ENCODE measurements at regions not wholly inside any gene's neighbourhood (a gene's known extent, or its start where the extent isn't known, plus 50 kb on each side); places are given as distances from the start of the nearest gene placed in this dataset.

GRCh38 chr22:47294222-47294532 is 531.7 kb downstream of the TBC1D22A start:
- no peaks in the 10 kb centered on the region for H3K36me3 Mint-ChIP-seq
- POLR2A ChIA-PET: no interaction called here
- ATAC-seq: no peak
- H3K4me1 Mint-ChIP-seq: peaks cover 0 to 2% (median 0%) of the 10 kb centered on the region in 4 donors
- peaks cover 0 to 2% (median 0%) of the 10 kb centered on the region in 9 donors for H3K9me3 Mint-ChIP-seq
- H3K27me3 Mint-ChIP-seq: peaks cover 0 to 39% (median 12%) of the 10 kb centered on the region in 5 donors
- no peak overlapping the region for H3K4me3 Mint-ChIP-seq
- no peak overlapping the region for H3K27ac Mint-ChIP-seq
- DNase-seq: peak in 1 of 10 donors; percentile 10

DNA sequence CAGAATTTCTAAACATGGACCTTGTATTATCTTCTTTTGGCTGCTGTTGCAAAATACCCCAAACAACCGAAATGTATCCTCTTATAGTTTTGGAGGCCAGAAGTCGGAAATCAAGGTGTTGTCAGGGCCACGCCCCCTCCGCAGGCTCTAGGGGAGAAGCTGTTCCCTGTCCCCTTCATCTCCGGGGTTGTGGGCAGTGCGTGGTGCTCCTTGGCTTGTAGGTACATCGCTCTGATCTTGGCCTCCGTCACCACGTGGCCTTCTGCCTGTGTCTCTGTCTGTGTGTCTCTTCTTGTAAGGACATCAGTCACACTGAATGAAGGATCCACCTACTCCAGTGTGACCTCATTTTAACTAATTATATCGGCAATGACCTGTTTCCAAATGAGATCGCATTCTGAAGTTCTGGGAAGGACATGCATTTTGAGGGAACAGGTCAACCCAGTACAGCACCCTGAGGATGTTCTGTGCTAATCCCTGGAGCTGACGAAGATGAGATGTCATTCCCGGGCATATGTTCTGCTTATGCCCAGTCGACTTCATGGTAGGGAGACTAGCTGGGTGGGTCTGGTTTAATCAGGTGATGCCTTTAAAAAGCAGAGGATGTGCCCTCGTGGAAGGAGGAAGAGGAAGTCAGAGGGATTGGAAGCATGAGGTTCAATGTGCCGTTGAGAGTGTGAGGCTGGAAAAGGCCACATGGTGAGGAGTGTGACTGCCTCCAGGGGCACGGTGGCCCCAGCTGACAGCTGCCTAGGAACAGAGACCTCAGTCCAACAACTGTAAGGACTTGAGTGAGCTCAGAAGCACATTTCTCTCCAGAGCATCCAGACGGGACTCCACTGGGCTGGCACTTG is 531.1 kb downstream of the TBC1D22A start:
- peaks cover 0 to 2% (median 0%) of the 10 kb centered on the region in 9 donors for H3K9me3 Mint-ChIP-seq
- H3K36me3 Mint-ChIP-seq: no peaks in the 10 kb centered on the region
- H3K27me3 Mint-ChIP-seq: peaks cover 0 to 45% (median 12%) of the 10 kb centered on the region in 5 donors
- POLR2A ChIA-PET: no interaction called here
- H3K4me1 Mint-ChIP-seq: peaks cover 0 to 2% (median 0%) of the 10 kb centered on the region in 4 donors
- H3K4me3 Mint-ChIP-seq: no peak overlapping the region
- DNase-seq (peak in 2 of 10 donors; percentile 10 to 55), ATAC-seq (no peak)
- no peak overlapping the region for H3K27ac Mint-ChIP-seq

GRCh38 chr22:47292546-47293320 is 530.3 kb downstream of the TBC1D22A start:
- peaks cover 0 to 2% (median 0%) of the 10 kb centered on the region in 4 donors for H3K4me1 Mint-ChIP-seq
- H3K27me3 Mint-ChIP-seq: peaks cover 4 to 46% (median 15%) of the 10 kb centered on the region in 5 donors
- peak overlapping the region in 1 of 10 donors; percentile 54 for H3K27ac Mint-ChIP-seq
- ATAC-seq: no peak
- no peak overlapping the region for H3K4me3 Mint-ChIP-seq
- POLR2A ChIA-PET: no interaction called here
- H3K9me3 Mint-ChIP-seq: peaks cover 0 to 2% (median 0%) of the 10 kb centered on the region in 9 donors
- DNase-seq: peak in 2 of 10 donors; percentile 10 to 42
- H3K36me3 Mint-ChIP-seq: no peaks in the 10 kb centered on the region

DNA sequence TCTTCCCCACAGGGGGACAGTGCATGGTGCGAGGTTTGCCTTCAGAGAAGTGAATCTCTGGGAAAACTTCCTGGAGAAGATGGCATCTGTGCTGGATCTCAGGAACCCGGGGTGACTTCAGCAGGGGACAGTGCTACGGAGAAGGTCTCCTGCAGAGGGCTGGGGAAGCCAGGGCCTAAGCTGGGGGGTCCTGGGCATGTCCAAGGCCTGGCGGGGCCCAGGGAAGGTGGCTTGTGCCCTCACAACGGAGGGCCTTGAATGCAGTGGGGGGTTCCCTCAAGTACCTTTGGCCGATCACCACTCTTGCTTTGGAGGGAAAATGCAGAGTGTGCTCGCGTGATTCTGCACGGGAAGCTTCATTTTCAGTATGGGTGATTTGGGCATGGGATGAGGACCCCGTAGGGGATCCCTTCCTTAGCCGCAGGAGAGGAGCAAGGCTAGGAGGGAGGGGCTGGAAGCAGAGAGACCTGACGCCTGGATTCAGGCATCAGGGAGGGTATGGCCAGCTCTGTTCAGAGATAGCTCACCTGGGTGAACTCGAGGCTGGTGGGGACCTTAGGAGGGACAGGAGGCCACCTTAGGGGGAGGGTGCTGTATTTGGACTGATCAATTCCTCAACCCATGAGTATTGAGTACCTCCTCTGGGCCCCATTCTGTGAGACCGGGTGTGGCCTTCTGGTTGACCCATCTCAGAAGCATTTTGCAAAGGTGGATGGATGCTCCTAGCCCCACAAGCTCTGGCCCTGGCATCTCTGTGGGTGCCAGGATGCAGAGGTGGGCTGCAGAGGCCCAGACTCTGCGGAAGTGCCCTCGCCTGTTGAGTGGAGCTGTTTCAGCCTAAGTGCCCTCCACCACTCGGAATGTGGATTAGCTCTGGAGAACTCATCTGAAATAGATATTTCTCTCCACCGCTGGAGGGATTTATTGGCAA is 529.4 kb downstream of the TBC1D22A start:
- Mint-ChIP-seq H3K27ac (peak overlapping the region in 1 of 10 donors; percentile 49), H3K4me3 (no peak overlapping the region), H3K4me1 (peaks cover 0 to 2% (median 0%) of the 10 kb centered on the region in 4 donors), H3K36me3 (no peaks in the 10 kb centered on the region), H3K9me3 (peaks cover 0 to 2% (median 0%) of the 10 kb centered on the region in 9 donors), H3K27me3 (peaks cover 4 to 45% (median 15%) of the 10 kb centered on the region in 5 donors)
- POLR2A ChIA-PET: no interaction called here
- DNase-seq (peak in 1 of 10 donors; percentile 32), ATAC-seq (no peak)

DNA sequence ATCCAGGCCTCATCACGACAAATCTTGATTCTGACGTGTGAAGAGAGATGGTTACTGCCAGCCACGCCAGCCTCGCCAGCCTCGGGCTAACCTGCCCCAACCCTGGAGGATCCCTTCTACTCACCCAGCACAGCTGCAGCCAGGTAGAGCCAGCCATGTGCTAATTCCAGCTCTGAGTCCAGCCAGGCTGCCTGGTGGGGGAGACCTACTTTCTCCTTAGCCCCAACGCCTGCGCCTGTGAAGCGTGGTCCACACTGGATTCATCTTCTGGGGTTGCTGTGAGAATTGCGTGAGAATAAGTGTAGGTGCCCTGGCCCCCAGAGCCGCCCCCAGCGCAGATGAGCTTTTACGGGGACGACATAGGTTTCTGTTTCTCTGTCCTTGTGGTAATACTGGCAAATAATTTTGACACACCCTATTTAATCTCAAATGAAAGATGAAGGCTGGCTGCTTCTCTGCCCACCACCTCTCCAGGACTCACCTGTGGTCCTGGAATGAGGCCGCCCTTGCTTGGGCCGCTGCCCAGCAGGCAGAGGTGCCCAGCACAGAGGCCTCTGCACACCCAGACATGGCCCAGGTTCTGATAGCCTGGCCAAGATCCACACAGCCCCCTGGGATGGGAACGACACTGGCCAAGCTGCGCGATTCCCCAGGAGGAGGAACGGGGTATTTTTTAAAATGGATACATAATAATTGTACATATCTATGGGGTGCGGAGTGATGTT is 528.4 kb downstream of the TBC1D22A start:
- H3K4me1 Mint-ChIP-seq: no peaks in the 10 kb centered on the region

DNA sequence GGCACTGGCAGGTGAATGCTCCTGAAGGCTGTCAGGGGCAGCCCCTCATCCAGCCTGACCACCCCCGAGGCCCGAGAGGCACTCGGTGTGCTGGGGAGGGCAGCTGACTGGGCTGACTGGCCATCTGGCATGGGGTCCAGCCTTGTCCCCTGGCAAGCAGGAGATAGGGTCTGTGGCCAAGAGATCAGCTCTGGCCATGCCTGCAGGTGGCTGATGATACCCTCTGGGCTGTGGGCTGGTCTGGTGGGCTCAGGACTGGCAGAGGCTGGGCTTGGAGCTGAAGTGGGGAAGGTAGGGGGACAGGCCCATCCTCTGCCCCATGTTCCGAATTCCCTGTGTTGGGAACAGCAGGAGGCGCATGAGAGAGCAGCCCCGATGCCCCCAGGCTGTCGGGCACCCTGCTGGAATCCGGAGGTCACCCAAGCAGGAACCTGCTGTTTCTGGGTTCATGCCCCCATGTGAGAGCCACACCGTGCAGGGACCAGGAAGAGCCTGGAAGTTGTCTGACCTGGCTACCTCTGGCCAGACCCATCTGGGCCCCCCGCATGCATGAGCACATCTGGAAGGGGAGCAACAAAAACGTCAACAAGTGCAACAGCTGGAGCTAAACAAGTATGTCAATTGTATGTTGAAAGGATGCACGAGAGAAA is 527.0 kb downstream of the TBC1D22A start:
- DNase-seq (peak in 1 of 10 donors; percentile 50), ATAC-seq (no peak)
- Mint-ChIP-seq H3K4me1 (no peaks in the 10 kb centered on the region), H3K27me3 (peaks cover 0 to 32% (median 13%) of the 10 kb centered on the region in 5 donors), H3K36me3 (no peaks in the 10 kb centered on the region), H3K9me3 (no peaks in the 10 kb centered on the region), H3K4me3 (no peak overlapping the region), H3K27ac (no peak overlapping the region)
- POLR2A ChIA-PET: no interaction called here

More for the DNA sequence above, 528.4 kb downstream of the TBC1D22A start:
- ATAC-seq (no peak), DNase-seq (peak in 1 of 10 donors; percentile 18)
- Mint-ChIP-seq H3K27ac (no peak overlapping the region), H3K36me3 (no peaks in the 10 kb centered on the region), H3K4me3 (no peak overlapping the region), H3K27me3 (peaks cover 0 to 35% (median 13%) of the 10 kb centered on the region in 5 donors), H3K9me3 (no peaks in the 10 kb centered on the region)
- POLR2A ChIA-PET: no interaction called here

DNA sequence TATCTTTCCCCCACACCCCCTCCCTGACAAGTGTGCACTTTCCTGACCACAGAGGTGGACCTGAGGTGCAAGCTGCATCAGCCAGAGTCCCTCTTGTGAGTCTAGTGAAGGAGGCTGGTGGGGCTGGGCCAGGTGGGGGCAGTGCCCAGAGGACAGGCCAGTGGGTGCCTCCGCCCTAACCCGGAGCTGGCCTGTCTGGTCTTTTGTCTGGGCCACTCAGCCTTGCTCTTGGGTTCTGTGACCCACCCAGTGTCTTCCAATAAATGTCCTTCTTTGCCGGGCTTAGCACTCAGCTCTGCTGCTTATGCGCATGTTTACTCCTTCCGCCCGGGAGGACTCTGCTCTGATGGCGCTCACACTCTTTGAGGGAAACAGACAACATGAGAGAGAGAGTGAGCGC is 526.2 kb downstream of the TBC1D22A start:
- H3K4me1 Mint-ChIP-seq: no peaks in the 10 kb centered on the region
- H3K9me3 Mint-ChIP-seq: no peaks in the 10 kb centered on the region
- H3K36me3 Mint-ChIP-seq: no peaks in the 10 kb centered on the region
- H3K27me3 Mint-ChIP-seq: peaks cover 0 to 30% (median 12%) of the 10 kb centered on the region in 5 donors
- H3K27ac Mint-ChIP-seq: no peak overlapping the region
- DNase-seq: peak in 1 of 10 donors; percentile 38
- no peak overlapping the region for H3K4me3 Mint-ChIP-seq
- ATAC-seq: no peak
- POLR2A ChIA-PET: no interaction called here

DNA sequence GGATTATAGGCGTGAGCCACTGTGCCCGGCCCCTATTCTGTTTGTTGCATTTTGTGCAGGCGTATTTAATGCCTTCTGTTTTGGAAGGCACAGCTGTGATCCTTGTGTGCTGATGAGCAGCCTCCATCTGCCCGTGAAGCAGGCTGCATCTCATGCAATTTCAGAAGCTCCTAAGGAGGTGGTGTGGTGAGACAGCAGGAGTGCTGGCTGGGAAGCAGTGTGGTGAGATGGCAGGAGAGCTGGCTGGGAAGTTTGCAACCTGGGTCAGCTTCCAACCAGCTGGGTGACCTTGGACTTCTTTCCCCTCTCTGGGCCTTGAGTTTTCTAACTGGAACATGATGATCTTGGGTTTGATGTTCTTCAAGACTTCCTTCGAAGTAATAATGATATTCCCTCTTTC is 525.1 kb downstream of the TBC1D22A start:
- no peaks in the 10 kb centered on the region for H3K4me1 Mint-ChIP-seq
- POLR2A ChIA-PET: no interaction called here
- H3K9me3 Mint-ChIP-seq: no peaks in the 10 kb centered on the region
- DNase-seq (peak in 1 of 10 donors; percentile 26), ATAC-seq (no peak)
- H3K27me3 Mint-ChIP-seq: peaks cover 0 to 26% (median 8%) of the 10 kb centered on the region in 5 donors
- H3K36me3 Mint-ChIP-seq: no peaks in the 10 kb centered on the region
- H3K27ac Mint-ChIP-seq: no peak overlapping the region
- H3K4me3 Mint-ChIP-seq: no peak overlapping the region

DNA sequence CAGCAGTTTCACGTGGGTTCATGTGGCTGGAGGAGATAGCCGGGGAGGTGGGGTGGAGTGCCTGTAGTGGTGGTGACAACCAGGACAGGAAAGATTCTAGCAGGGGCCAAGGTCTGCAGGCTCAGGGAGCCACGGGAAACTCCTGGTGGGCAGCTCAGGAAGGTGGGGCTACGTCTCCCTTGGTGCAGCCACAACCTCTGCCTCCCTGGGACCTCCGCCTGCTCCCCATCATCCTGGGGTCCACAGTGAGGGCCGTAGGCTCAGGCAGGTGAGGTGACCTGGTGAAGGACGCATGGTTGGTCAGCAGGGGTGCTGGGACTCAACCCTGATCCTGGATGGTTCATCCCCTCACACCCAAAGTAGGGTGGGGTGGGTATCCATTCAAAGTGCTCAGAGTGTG is 524.1 kb downstream of the TBC1D22A start:
- no peaks in the 10 kb centered on the region for H3K9me3 Mint-ChIP-seq
- peaks cover 0 to 26% (median 8%) of the 10 kb centered on the region in 5 donors for H3K27me3 Mint-ChIP-seq
- H3K4me3 Mint-ChIP-seq: no peak overlapping the region
- no peaks in the 10 kb centered on the region for H3K4me1 Mint-ChIP-seq
- POLR2A ChIA-PET: no interaction called here
- H3K27ac Mint-ChIP-seq: no peak overlapping the region
- ATAC-seq (no peak), DNase-seq (peak in 1 of 10 donors; percentile 51)
- H3K36me3 Mint-ChIP-seq: no peaks in the 10 kb centered on the region

GRCh38 chr22:47285981-47286380 is 523.5 kb downstream of the TBC1D22A start:
- peaks cover 0 to 26% (median 8%) of the 10 kb centered on the region in 5 donors for H3K27me3 Mint-ChIP-seq
- POLR2A ChIA-PET: no interaction called here
- ATAC-seq (no peak), DNase-seq (peak in 1 of 10 donors; percentile 11)
- no peak overlapping the region for H3K27ac Mint-ChIP-seq
- H3K4me3 Mint-ChIP-seq: no peak overlapping the region
- no peaks in the 10 kb centered on the region for H3K4me1 Mint-ChIP-seq
- H3K36me3 Mint-ChIP-seq: no peaks in the 10 kb centered on the region
- H3K9me3 Mint-ChIP-seq: no peaks in the 10 kb centered on the region

GRCh38 chr22:47284822-47285221 is 522.4 kb downstream of the TBC1D22A start:
- no peaks in the 10 kb centered on the region for H3K9me3 Mint-ChIP-seq
- peaks cover 0 to 26% (median 8%) of the 10 kb centered on the region in 5 donors for H3K27me3 Mint-ChIP-seq
- no peaks in the 10 kb centered on the region for H3K4me1 Mint-ChIP-seq
- H3K27ac Mint-ChIP-seq: no peak overlapping the region
- no peak for ATAC-seq
- H3K4me3 Mint-ChIP-seq: no peak overlapping the region
- DNase-seq: peak in 1 of 10 donors; percentile 36
- POLR2A ChIA-PET: no interaction called here
- H3K36me3 Mint-ChIP-seq: no peaks in the 10 kb centered on the region

All from naive thymus-derived CD8-positive, alpha-beta T cell (primary cell).